HFF-Myc (cell line): ENCODE measurements at regions not wholly inside any gene's neighbourhood (a gene's known extent, or its start where the extent isn't known, plus 50 kb on each side); places are given as distances from the start of the nearest gene placed in this dataset.

Source experiments
- DNase-seq: peaks from one replicate; pipeline ENCODE4 v3.0.0-alpha.2; 2011; ENCODE audit warnings: low read depth; ENCODE audit errors: extremely low read depth
- H3K4me3 ChIP-seq: replicated peaks from 2 replicates; pipeline ENCODE4 v1.5.1; 2011; ENCODE audit warnings: low read depth, mild to moderate bottlenecking, control low read depth, low read length
- CTCF ChIP-seq: IDR thresholded peaks from 2 replicates; pipeline ENCODE4 v1.5.1; 2012; ENCODE audit warnings: mild to moderate bottlenecking, low read depth, low read length, control low read depth; ENCODE audit errors: missing control alignments

- no peak overlapping the region for H3K4me3 ChIP-seq
- no peak for TF ChIP-seq CTCF
- no peak for DNase-seq
These were observed 274.5 kb upstream of the PTGER4 start for GRCh38 chr5:40405230-40405629.

- H3K4me3 ChIP-seq: no peak overlapping the region
- no peak for DNase-seq
- no peak for TF ChIP-seq CTCF
These were observed 275.1 kb upstream of the PTGER4 start for GRCh38 chr5:40404613-40405012.

- DNase-seq: no peak
- H3K4me3 ChIP-seq: no peak overlapping the region
- TF ChIP-seq CTCF: no peak
These were observed 277.7 kb upstream of the PTGER4 start for GRCh38 chr5:40402007-40402364.

GRCh38 chr5:40401284-40402006 is 278.3 kb upstream of the PTGER4 start:
- no peak for TF ChIP-seq CTCF
- H3K4me3 ChIP-seq: no peak overlapping the region
- no peak for DNase-seq

GRCh38 chr5:40400245-40400644 is 279.5 kb upstream of the PTGER4 start:
- no peak for TF ChIP-seq CTCF
- no peak for DNase-seq
- H3K4me3 ChIP-seq: no peak overlapping the region

- no peak for TF ChIP-seq CTCF
- DNase-seq: no peak
- H3K4me3 ChIP-seq: no peak overlapping the region
These were observed 280.4 kb upstream of the PTGER4 start for GRCh38 chr5:40399349-40399748.

GRCh38 chr5:40397976-40398375 is 281.7 kb upstream of the PTGER4 start:
- no peak for DNase-seq
- no peak for TF ChIP-seq CTCF
- no peak overlapping the region for H3K4me3 ChIP-seq
